ENCODE measurements at regions not wholly inside any gene's neighbourhood (a gene's known extent, or its start where the extent isn't known, plus 50 kb on each side); places are given as distances from the start of the nearest gene placed in this dataset.

DNA sequence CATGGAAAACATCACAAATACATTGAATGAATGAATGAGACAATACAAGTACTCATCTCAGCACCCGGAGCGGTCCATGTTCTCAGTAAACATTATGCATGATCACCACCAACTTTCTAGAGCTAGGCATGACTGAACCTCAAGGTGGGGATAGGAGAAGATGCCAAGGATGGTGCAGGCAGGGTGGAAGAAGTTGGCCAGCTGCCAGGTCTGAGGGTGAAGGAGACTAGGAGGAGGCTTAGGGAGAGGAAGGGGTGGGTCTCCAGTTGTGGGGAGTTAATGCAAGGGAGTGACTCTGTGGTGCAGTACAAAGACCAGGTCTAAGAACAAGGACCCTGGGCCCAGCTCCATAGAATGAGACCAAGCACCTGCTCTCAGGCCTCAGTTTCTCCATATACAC lies 91.7 kb downstream of the MATN1 start:
- Histone ChIP-seq H3K9me3 (ENCODE audit: insufficient read depth, low read length) (peaks cover 10% of the 10 kb centered on the region), H3K27me3 (ENCODE audit: insufficient read depth, insufficient read length) (no peaks in the 10 kb centered on the region), H3K9ac (ENCODE audit: insufficient read length, low read depth) (no peak overlapping the region), H3K4me1 (ENCODE audit: insufficient read depth, insufficient read length) (peaks cover 3% of the 10 kb centered on the region), H3K4me3 (ENCODE audit: insufficient read length, low read depth) (no peak overlapping the region), H3K36me3 (ENCODE audit: insufficient read depth, insufficient read length, low read length) (no peaks in the 10 kb centered on the region)
- DNase-seq (ENCODE audit: low read depth, low spot score) = no peak
- TF ChIP-seq ZNF274 (IDR thresholded peaks at IDR 0.05; ENCODE audit: low read depth, low read length) (no peak), SUZ12 (IDR thresholded peaks at IDR 0.05; ENCODE audit: extremely low read depth, insufficient read depth, insufficient read length) (no peak), YY1 (IDR thresholded peaks at IDR 0.05; ENCODE audit: insufficient read depth, insufficient read length) (no peak)

DNA sequence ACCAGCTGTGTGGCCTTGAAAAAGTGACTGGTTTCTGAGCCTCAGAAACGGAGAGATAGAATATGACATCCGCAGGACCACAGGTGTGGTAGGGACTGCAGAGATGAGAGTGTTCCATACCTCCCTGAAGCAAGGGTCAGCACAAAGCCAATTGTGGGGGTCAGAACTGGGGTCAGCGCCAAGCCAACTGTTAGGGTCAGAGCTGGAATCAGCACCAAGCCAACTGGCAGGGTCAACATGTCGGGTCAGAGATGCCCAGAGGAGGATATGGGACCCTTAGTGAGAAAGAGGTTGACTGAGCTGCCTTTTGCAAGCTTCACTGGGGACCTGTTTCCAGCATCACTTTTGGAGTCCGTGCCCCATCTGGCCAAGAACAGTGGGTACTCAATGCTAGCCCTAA lies 93.9 kb downstream of the MATN1 start:
- Histone ChIP-seq H3K4me3 (ENCODE audit: insufficient read length, low read depth) (no peak overlapping the region), H3K9me3 (ENCODE audit: insufficient read depth, low read length) (peaks cover 20% of the 10 kb centered on the region), H3K4me1 (ENCODE audit: insufficient read depth, insufficient read length) (no peaks in the 10 kb centered on the region), H3K27me3 (ENCODE audit: insufficient read depth, insufficient read length) (no peaks in the 10 kb centered on the region), H3K9ac (ENCODE audit: insufficient read length, low read depth) (no peak overlapping the region), H3K36me3 (ENCODE audit: insufficient read depth, insufficient read length, low read length) (no peaks in the 10 kb centered on the region)
- no peak for DNase-seq (ENCODE audit: low read depth, low spot score)
- no peak for TF ChIP-seq SUZ12 (IDR thresholded peaks at IDR 0.05; ENCODE audit: extremely low read depth, insufficient read depth, insufficient read length)
- no peak for TF ChIP-seq ZNF274 (IDR thresholded peaks at IDR 0.05; ENCODE audit: low read depth, low read length)
- TF ChIP-seq YY1 (IDR thresholded peaks at IDR 0.05; ENCODE audit: insufficient read depth, insufficient read length) = no peak

DNA sequence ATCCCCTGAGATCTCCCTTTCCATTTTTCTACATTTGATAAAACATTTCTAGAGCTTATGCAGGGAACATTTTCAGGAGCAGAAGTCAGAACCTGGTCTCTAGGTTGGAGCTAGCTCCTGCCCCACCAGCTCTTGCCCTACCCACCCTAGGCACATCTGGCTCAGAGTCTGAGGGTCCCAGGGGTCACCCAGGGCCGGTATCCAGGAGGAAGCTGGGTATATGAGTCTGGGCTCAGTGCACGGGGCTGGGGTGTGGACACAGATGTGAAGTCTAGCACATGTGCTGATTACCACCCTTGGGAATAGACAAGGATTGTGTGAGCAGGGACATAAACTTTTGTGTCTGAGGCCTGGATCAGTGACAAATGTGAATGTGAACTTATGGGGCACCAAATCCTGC lies 95.4 kb downstream of the MATN1 start:
- no peak for DNase-seq (ENCODE audit: low read depth, low spot score)
- no peaks in the 10 kb centered on the region for H3K4me1 ChIP-seq (ENCODE audit: insufficient read depth, insufficient read length)
- H3K36me3 ChIP-seq (ENCODE audit: insufficient read depth, insufficient read length, low read length) = no peaks in the 10 kb centered on the region
- TF ChIP-seq SUZ12 (IDR thresholded peaks at IDR 0.05; ENCODE audit: extremely low read depth, insufficient read depth, insufficient read length) (no peak), YY1 (IDR thresholded peaks at IDR 0.05; ENCODE audit: insufficient read depth, insufficient read length) (no peak), ZNF274 (IDR thresholded peaks at IDR 0.05; ENCODE audit: low read depth, low read length) (no peak)
- no peak overlapping the region for H3K9ac ChIP-seq (ENCODE audit: insufficient read length, low read depth)
- no peak overlapping the region for H3K4me3 ChIP-seq (ENCODE audit: insufficient read length, low read depth)
- H3K27me3 ChIP-seq (ENCODE audit: insufficient read depth, insufficient read length) = no peaks in the 10 kb centered on the region
- H3K9me3 ChIP-seq (ENCODE audit: insufficient read depth, low read length) = peaks cover 35% of the 10 kb centered on the region

DNA sequence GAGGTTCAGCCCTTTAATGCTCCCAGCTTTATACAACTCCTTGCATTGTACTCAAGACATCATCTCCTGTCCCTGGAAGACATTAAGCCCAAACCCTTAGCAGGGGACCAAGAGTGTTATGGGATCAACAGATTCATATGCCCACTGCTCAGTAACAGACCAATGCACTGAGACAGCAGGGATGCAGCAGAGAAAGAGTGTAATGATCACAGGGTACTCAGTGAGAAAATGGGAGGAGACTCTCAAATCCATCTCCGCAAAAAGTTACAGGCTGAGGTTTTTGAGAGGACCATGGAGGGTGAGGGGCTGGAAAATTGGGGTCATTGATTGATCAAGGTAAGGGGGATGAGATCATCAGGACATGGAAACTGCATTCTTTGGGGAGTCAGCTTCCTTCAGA lies 96.2 kb downstream of the MATN1 start:
- H3K36me3 ChIP-seq (ENCODE audit: insufficient read depth, insufficient read length, low read length) = no peaks in the 10 kb centered on the region
- no peaks in the 10 kb centered on the region for H3K27me3 ChIP-seq (ENCODE audit: insufficient read depth, insufficient read length)
- H3K4me1 ChIP-seq (ENCODE audit: insufficient read depth, insufficient read length) = no peaks in the 10 kb centered on the region
- DNase-seq (ENCODE audit: low read depth, low spot score) = no peak
- H3K4me3 ChIP-seq (ENCODE audit: insufficient read length, low read depth) = no peak overlapping the region
- TF ChIP-seq SUZ12 (IDR thresholded peaks at IDR 0.05; ENCODE audit: extremely low read depth, insufficient read depth, insufficient read length) (no peak), ZNF274 (IDR thresholded peaks at IDR 0.05; ENCODE audit: low read depth, low read length) (no peak), YY1 (IDR thresholded peaks at IDR 0.05; ENCODE audit: insufficient read depth, insufficient read length) (no peak)
- peaks cover 40% of the 10 kb centered on the region for H3K9me3 ChIP-seq (ENCODE audit: insufficient read depth, low read length)
- H3K9ac ChIP-seq (ENCODE audit: insufficient read length, low read depth) = no peak overlapping the region

DNA sequence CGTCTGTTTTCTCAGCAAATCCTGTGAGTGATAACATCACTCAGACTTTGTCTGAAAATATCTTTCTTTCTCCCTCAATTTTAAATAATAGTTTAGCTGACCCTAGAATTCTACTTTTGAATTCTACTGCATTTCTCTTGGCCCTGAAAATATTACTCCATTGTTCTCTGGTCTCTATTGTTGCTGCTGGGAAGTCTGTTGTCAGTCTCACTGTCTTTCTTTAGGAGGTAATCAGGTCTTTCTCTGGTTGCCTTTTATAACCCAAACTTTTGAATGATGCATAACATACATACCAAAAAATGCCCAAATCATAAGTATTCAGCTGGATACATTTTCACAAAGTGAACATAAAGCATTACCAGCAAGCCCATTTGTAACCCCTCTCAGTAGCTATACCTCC lies 100.0 kb downstream of the MATN1 start:
- Histone ChIP-seq H3K9me3 (ENCODE audit: insufficient read depth, low read length) (peaks cover 40% of the 10 kb centered on the region), H3K36me3 (ENCODE audit: insufficient read depth, insufficient read length, low read length) (no peaks in the 10 kb centered on the region), H3K4me3 (ENCODE audit: insufficient read length, low read depth) (no peak overlapping the region), H3K9ac (ENCODE audit: insufficient read length, low read depth) (no peak overlapping the region), H3K4me1 (ENCODE audit: insufficient read depth, insufficient read length) (peaks cover 3% of the 10 kb centered on the region), H3K27me3 (ENCODE audit: insufficient read depth, insufficient read length) (no peaks in the 10 kb centered on the region)
- TF ChIP-seq SUZ12 (IDR thresholded peaks at IDR 0.05; ENCODE audit: extremely low read depth, insufficient read depth, insufficient read length) (no peak), ZNF274 (IDR thresholded peaks at IDR 0.05; ENCODE audit: low read depth, low read length) (no peak), YY1 (IDR thresholded peaks at IDR 0.05; ENCODE audit: insufficient read depth, insufficient read length) (no peak)
- DNase-seq (ENCODE audit: low read depth, low spot score) = no peak

DNA sequence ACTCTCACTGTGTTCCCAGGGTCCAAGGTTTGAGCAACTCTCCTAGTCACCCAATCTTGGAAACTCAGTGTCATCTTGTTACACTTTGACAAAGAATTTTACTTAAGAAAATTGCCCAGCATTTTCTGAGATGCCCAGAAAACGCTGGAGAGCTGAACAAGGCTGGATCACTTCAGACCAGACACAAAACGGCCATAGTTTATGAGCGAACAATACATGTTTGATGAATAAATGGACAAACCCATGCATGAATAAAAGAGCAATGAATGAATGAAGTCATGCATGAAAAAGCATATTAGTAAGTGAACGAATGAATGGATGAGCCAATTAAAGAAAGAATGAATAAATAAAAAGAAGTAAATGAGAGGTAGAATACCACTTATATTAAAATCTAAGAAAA lies 103.8 kb downstream of the MATN1 start:
- Histone ChIP-seq H3K27me3 (ENCODE audit: insufficient read depth, insufficient read length) (no peaks in the 10 kb centered on the region), H3K4me3 (ENCODE audit: insufficient read length, low read depth) (no peak overlapping the region), H3K9ac (ENCODE audit: insufficient read length, low read depth) (no peak overlapping the region), H3K9me3 (ENCODE audit: insufficient read depth, low read length) (peaks cover 22% of the 10 kb centered on the region), H3K36me3 (ENCODE audit: insufficient read depth, insufficient read length, low read length) (no peaks in the 10 kb centered on the region), H3K4me1 (ENCODE audit: insufficient read depth, insufficient read length) (peaks cover 10% of the 10 kb centered on the region)
- DNase-seq (ENCODE audit: low read depth, low spot score) = no peak
- TF ChIP-seq ZNF274 (IDR thresholded peaks at IDR 0.05; ENCODE audit: low read depth, low read length) = no peak
- no peak for TF ChIP-seq YY1 (IDR thresholded peaks at IDR 0.05; ENCODE audit: insufficient read depth, insufficient read length)
- TF ChIP-seq SUZ12 (IDR thresholded peaks at IDR 0.05; ENCODE audit: extremely low read depth, insufficient read depth, insufficient read length) = no peak

DNA sequence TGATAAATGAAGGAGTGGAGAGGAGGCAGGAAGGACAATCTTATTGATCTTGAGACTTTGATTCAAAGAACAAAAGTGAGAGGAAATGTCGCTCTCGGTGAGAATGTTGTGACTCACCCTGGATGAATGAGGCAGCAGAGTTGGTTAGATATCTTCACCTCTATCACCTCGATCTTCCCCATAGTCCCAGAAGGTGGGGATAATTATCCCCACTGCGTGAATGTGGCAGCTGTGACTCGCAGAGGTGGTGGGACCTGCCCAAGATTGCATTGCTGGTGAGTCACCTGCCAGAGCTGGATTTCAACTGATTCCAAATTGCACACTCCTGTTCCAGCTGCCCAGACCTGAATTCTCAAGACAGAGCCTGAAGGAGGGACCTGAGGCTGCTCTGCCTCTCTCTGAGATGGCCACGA lies 105.0 kb downstream of the MATN1 start:
- no peaks in the 10 kb centered on the region for H3K27me3 ChIP-seq (ENCODE audit: insufficient read depth, insufficient read length)
- peaks cover 10% of the 10 kb centered on the region for H3K4me1 ChIP-seq (ENCODE audit: insufficient read depth, insufficient read length)
- TF ChIP-seq ZNF274 (IDR thresholded peaks at IDR 0.05; ENCODE audit: low read depth, low read length) (no peak), SUZ12 (IDR thresholded peaks at IDR 0.05; ENCODE audit: extremely low read depth, insufficient read depth, insufficient read length) (no peak), YY1 (IDR thresholded peaks at IDR 0.05; ENCODE audit: insufficient read depth, insufficient read length) (no peak)
- H3K9ac ChIP-seq (ENCODE audit: insufficient read length, low read depth) = peak overlapping the region; percentile 1
- no peaks in the 10 kb centered on the region for H3K36me3 ChIP-seq (ENCODE audit: insufficient read depth, insufficient read length, low read length)
- H3K4me3 ChIP-seq (ENCODE audit: insufficient read length, low read depth) = no peak overlapping the region
- H3K9me3 ChIP-seq (ENCODE audit: insufficient read depth, low read length) = peaks cover 9% of the 10 kb centered on the region
- DNase-seq (ENCODE audit: low read depth, low spot score) = no peak

DNA sequence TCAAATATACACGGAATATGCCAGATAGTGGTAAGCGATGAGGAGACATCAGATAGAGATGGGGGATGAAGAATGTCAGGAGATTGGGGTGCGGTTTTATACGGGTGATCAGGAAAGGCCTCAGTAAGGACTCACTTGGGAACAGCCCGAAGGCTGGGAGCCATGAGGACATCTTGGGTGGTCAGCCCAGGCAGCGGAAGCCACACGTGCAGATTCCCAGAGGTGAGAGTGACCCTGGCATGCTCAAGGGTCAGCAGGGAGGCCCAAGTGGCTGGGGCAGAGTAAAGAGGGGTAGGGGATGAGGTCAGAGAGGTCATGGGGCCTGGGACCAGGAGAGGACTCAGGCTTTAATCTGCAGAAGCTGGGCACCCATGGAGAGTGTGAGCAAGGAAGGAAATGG lies 106.6 kb downstream of the MATN1 start:
- no peak for TF ChIP-seq SUZ12 (IDR thresholded peaks at IDR 0.05; ENCODE audit: extremely low read depth, insufficient read depth, insufficient read length)
- no peak for TF ChIP-seq YY1 (IDR thresholded peaks at IDR 0.05; ENCODE audit: insufficient read depth, insufficient read length)
- TF ChIP-seq ZNF274 (IDR thresholded peaks at IDR 0.05; ENCODE audit: low read depth, low read length) = no peak

More for the DNA sequence above, 106.6 kb downstream of the MATN1 start:
- H3K4me1 ChIP-seq (ENCODE audit: insufficient read depth, insufficient read length) = peaks cover 10% of the 10 kb centered on the region
- DNase-seq (ENCODE audit: low read depth, low spot score) = no peak
- no peaks in the 10 kb centered on the region for H3K36me3 ChIP-seq (ENCODE audit: insufficient read depth, insufficient read length, low read length)
- no peaks in the 10 kb centered on the region for H3K9me3 ChIP-seq (ENCODE audit: insufficient read depth, low read length)
- no peaks in the 10 kb centered on the region for H3K27me3 ChIP-seq (ENCODE audit: insufficient read depth, insufficient read length)
- H3K4me3 ChIP-seq (ENCODE audit: insufficient read length, low read depth) = no peak overlapping the region
- no peak overlapping the region for H3K9ac ChIP-seq (ENCODE audit: insufficient read length, low read depth)

Measured in NT2/D1 (cell line).